ENCODE measurements at regions not wholly inside any gene's neighbourhood (a gene's known extent, or its start where the extent isn't known, plus 50 kb on each side); places are given as distances from the start of the nearest gene placed in this dataset.

- TF ChIP-seq, protein P1, sequence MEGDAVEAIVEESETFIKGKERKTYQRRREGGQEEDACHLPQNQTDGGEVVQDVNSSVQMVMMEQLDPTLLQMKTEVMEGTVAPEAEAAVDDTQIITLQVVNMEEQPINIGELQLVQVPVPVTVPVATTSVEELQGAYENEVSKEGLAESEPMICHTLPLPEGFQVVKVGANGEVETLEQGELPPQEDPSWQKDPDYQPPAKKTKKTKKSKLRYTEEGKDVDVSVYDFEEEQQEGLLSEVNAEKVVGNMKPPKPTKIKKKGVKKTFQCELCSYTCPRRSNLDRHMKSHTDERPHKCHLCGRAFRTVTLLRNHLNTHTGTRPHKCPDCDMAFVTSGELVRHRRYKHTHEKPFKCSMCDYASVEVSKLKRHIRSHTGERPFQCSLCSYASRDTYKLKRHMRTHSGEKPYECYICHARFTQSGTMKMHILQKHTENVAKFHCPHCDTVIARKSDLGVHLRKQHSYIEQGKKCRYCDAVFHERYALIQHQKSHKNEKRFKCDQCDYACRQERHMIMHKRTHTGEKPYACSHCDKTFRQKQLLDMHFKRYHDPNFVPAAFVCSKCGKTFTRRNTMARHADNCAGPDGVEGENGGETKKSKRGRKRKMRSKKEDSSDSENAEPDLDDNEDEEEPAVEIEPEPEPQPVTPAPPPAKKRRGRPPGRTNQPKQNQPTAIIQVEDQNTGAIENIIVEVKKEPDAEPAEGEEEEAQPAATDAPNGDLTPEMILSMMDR (IDR thresholded peaks at IDR 0.05), result no peak
- TF ChIP-seq, protein P2, sequence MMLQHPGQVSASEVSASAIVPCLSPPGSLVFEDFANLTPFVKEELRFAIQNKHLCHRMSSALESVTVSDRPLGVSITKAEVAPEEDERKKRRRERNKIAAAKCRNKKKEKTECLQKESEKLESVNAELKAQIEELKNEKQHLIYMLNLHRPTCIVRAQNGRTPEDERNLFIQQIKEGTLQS (CRISPR knock-in tag; conservative IDR thresholded peaks at IDR 0.05), result no peak
- TF ChIP-seq NR3C1 (CRISPR knock-in tag; conservative IDR thresholded peaks at IDR 0.05; ENCODE audit: low read depth), result no peak
- TF ChIP-seq, protein P3, sequence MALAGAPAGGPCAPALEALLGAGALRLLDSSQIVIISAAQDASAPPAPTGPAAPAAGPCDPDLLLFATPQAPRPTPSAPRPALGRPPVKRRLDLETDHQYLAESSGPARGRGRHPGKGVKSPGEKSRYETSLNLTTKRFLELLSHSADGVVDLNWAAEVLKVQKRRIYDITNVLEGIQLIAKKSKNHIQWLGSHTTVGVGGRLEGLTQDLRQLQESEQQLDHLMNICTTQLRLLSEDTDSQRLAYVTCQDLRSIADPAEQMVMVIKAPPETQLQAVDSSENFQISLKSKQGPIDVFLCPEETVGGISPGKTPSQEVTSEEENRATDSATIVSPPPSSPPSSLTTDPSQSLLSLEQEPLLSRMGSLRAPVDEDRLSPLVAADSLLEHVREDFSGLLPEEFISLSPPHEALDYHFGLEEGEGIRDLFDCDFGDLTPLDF (CRISPR knock-in tag; IDR thresholded peaks at IDR 0.05), result no peak
- no peak for TF ChIP-seq ZNF512 (CRISPR knock-in tag; IDR thresholded peaks at IDR 0.05; ENCODE audit: borderline replicate concordance)
- no peak for TF ChIP-seq NFE2L1 (CRISPR knock-in tag; IDR thresholded peaks at IDR 0.05)
- TF ChIP-seq NR2C2 (CRISPR knock-in tag; IDR thresholded peaks at IDR 0.05), result no peak
- no peak for TF ChIP-seq JAZF1 (CRISPR knock-in tag; IDR thresholded peaks at IDR 0.05)
- TF ChIP-seq SMAD3 (CRISPR knock-in tag; IDR thresholded peaks at IDR 0.05; ENCODE audit: borderline replicate concordance), result no peak
- TF ChIP-seq CREM (CRISPR knock-in tag; IDR thresholded peaks at IDR 0.05), result no peak
- no peak for TF ChIP-seq ETV6 (CRISPR knock-in tag; IDR thresholded peaks at IDR 0.05)
Measured at GRCh38 chr1:232145768-232146167, 484.2 kb downstream of the SIPA1L2 start.
